ENCODE measurements at regions not wholly inside any gene's neighbourhood (a gene's known extent, or its start where the extent isn't known, plus 50 kb on each side); places are given as distances from the start of the nearest gene placed in this dataset.

GRCh38 chr19:28404472-28404871 lies 808.5 kb downstream of the UQCRFS1 start:
- ChIA-PET POLR2A (no interaction called here), RAD21 (ENCODE audit: unreplicated experiment) (interaction anchor here (0.7 kb wide), 1 partner anchor 11 kb away, joined by 3 read pairs; no protein-coding TSS in a partner anchor), SMC1A (ENCODE audit: uncharacterized antibody, unreplicated experiment) (interaction anchor here (2.0 kb wide), 1 partner anchor 37 kb away, joined by 4 read pairs; no protein-coding TSS in a partner anchor), CTCF (interaction anchor here (1.6 kb wide), 1 partner anchor 52 kb away, joined by 3 read pairs; no protein-coding TSS in a partner anchor)
- ATAC-seq (no peak), DNase-seq (ENCODE audit: low read depth, low spot score) (no peak), FAIRE-seq (no peak)
- no peak overlapping the region for H3K4me2 ChIP-seq (ENCODE audit: control insufficient read depth, insufficient read depth)
- TF ChIP-seq CREM (IDR thresholded peaks at IDR 0.05; ENCODE audit: low read depth) = no peak
- no peak for TF ChIP-seq HDAC6 (IDR thresholded peaks at IDR 0.05; ENCODE audit: unreplicated experiment)
- no peak for TF ChIP-seq CTCF (IDR thresholded peaks at IDR 0.05 in 2 of 3, conservative IDR thresholded peaks at IDR 0.05 in 1 of 3; ENCODE audit: control insufficient read depth in 2 of 3, extremely low read depth in 1 of 3, insufficient read depth in 1 of 3, low read depth in 3 of 3, low read length in 3 of 3)
- no peak for TF ChIP-seq BCLAF1 (IDR thresholded peaks at IDR 0.05)
- TF ChIP-seq NFYB (IDR thresholded peaks at IDR 0.05; ENCODE audit: insufficient read depth, low read depth, low read length) = no peak
- no peak for TF ChIP-seq TCF3 (IDR thresholded peaks at IDR 0.05; ENCODE audit: borderline replicate concordance, insufficient read depth, low read depth, low read length)
- no peak for TF ChIP-seq MEF2A (IDR thresholded peaks at IDR 0.05; ENCODE audit: insufficient read depth, low read depth, low read length)
- no peak for TF ChIP-seq HDAC2 (IDR thresholded peaks at IDR 0.05)
- H3K9me3 ChIP-seq (replicated peaks; ENCODE audit: control insufficient read depth, insufficient read depth, low read length) = no peaks in the 10 kb centered on the region; the same call in 2 of the 3 replicates
- H3K4me3 ChIP-seq = no peak overlapping the region
- 6% methylated on average over 4 of the region's 4 CpGs for WGBS (ENCODE audit: insufficient coverage, insufficient replicate concordance, low lambda C conversion rate, missing lambda C conversion rate)
- intact Hi-C loops (cut with micrococcal nuclease; ENCODE audit: unreplicated experiment) (no loop called here), in situ Hi-C loops (cut with MboI) (no loop called here)
- no peaks in the 10 kb centered on the region for H3K27me3 ChIP-seq (replicated peaks in 1 of 2; ENCODE audit: control insufficient read depth in 2 of 2, insufficient read depth in 2 of 2, low read length in 1 of 2)
- no peaks in the 10 kb centered on the region for H3K4me1 ChIP-seq (ENCODE audit: control insufficient read depth, insufficient read depth, low read length)
- no peak overlapping the region for H3K9ac ChIP-seq (ENCODE audit: control insufficient read depth, insufficient read depth, low read length)
- H2AFZ ChIP-seq (ENCODE audit: control insufficient read depth, low read depth, low read length) = no peak overlapping the region
- no peaks in the 10 kb centered on the region for H3K79me2 ChIP-seq (ENCODE audit: control insufficient read depth, insufficient read depth, low read length)
- no peaks in the 10 kb centered on the region for H3K36me3 ChIP-seq (ENCODE audit: control insufficient read depth in 2 of 2, insufficient read depth in 2 of 2, low read length in 1 of 2)
- H3K27ac ChIP-seq (ENCODE audit: control insufficient read depth, insufficient read depth) = no peak overlapping the region
- no peaks in the 10 kb centered on the region for H4K20me1 ChIP-seq (ENCODE audit: control insufficient read depth, insufficient read depth)
- no TSS peak for BruUV-seq (replicated peaks)
